DOHH2 (cell line): ENCODE measurements at regions not wholly inside any gene's neighbourhood (a gene's known extent, or its start where the extent isn't known, plus 50 kb on each side); places are given as distances from the start of the nearest gene placed in this dataset.

Experiments used
- H3F3A ChIP-seq: fragments of 200-600 bp; sonication (generic), shearing (Covaris generic); 2 replicates; pipeline ENCODE4 v1.6.0; 2016; ENCODE audit warnings: antibody characterized with exemption, mild to moderate bottlenecking; ENCODE audit not compliant: control insufficient read depth, insufficient read depth
- H3K27ac ChIP-seq: fragments of 200-600 bp; sonication (generic); 2 replicates; pipeline ENCODE4 v1.5.1; 2014; ENCODE audit warnings: low read depth, mild to moderate bottlenecking, low read length, moderate library complexity
- H3K27me3 ChIP-seq: fragments of 200-600 bp; sonication (generic); 2 replicates; pipeline ENCODE4 v1.6.1; 2014; ENCODE audit warnings: mild to moderate bottlenecking, low read length, mixed read lengths; ENCODE audit not compliant: control insufficient read depth
- H3K36me3 ChIP-seq: fragments of 200-600 bp; sonication (generic); 2 replicates; pipeline ENCODE4 v1.6.1; 2014; ENCODE audit warnings: mild to moderate bottlenecking, low read length, moderate library complexity, mixed read lengths; ENCODE audit not compliant: control insufficient read depth
- H3K4me1 ChIP-seq: fragments of 200-600 bp; sonication (generic); 2 replicates; pipeline ENCODE4 v1.6.1; 2014; ENCODE audit warnings: mild to moderate bottlenecking, low read length, mixed read lengths; ENCODE audit not compliant: control insufficient read depth
- H3K4me2 ChIP-seq: fragments of 200-600 bp; sonication (generic); 2 replicates; pipeline ENCODE4 v1.6.0; 2014; ENCODE audit warnings: mild to moderate bottlenecking, low read length, moderate library complexity
- H3K4me3 ChIP-seq: fragments of 200-600 bp; sonication (generic); 2 replicates; pipeline ENCODE4 v1.5.1; 2014; ENCODE audit warnings: mild to moderate bottlenecking, low read length, mixed read lengths
- H3K79me2 ChIP-seq: fragments of 200-600 bp; sonication (generic); 2 replicates; pipeline ENCODE4 v1.6.1; 2014; ENCODE audit warnings: mild to moderate bottlenecking, low read length, mixed read lengths; ENCODE audit not compliant: control insufficient read depth
- H3K9me2 ChIP-seq: fragments of 200-600 bp; sonication (generic); replicated peaks from 2 replicates; pipeline ENCODE4 v1.6.1; 2014; ENCODE audit warnings: mild to moderate bottlenecking, low read length, mixed read lengths; ENCODE audit not compliant: control insufficient read depth
- H3K9me3 ChIP-seq: fragments of 200-600 bp; sonication (generic); 2 replicates; pipeline ENCODE4 v1.6.1; 2014; ENCODE audit warnings: antibody characterized with exemption, low read length, mixed read lengths; ENCODE audit not compliant: control insufficient read depth, insufficient read depth
- H4K20me1 ChIP-seq: fragments of 200-600 bp; sonication (generic); 2 replicates; pipeline ENCODE4 v1.6.0; 2014; ENCODE audit warnings: low read depth, mild to moderate bottlenecking, antibody characterized with exemption, low read length, moderate library complexity; ENCODE audit not compliant: control insufficient read depth, insufficient read depth
- EZH2phosphoT487 ChIP-seq: fragments of 200-600 bp; sonication (generic); IDR thresholded peaks from 2 replicates; pipeline ENCODE4 v1.6.1; 2017; ENCODE audit warnings: borderline replicate concordance, mild to moderate bottlenecking, antibody characterized with exemption, low read length, moderate library complexity, mixed read lengths
- TF ChIP-seq, protein P1 (sequence below): fragments of 200-600 bp; sonication (generic); IDR thresholded peaks from one replicate; pipeline ENCODE4 v1.5.1; 2014; ENCODE audit warnings: antibody characterized with exemption, mild to moderate bottlenecking, low read depth, low read length; ENCODE audit not compliant: poor library complexity, severe bottlenecking

DNA sequence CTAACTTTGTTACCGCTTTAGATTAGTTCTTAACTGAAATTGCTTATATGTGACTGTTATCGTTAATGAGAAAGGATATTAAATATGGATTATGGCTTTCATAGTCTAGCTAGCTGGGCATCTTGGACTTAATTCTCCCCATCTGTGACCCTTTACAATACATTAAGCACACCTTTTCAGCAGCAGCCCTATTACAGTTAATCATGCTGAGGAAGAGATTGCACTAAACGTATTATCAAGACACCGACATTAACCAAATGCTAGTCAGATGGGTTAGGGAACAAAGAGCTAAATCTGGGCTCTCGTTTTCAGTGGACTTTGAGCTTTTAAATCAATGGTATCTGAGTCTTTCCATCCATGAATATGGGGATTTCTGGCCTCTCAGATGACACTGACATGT is 447.5 kb upstream of the DCN start:
- Histone ChIP-seq H3K36me3 (no peaks in the 10 kb centered on the region), H3K9me2 (no peaks in the 10 kb centered on the region), H3K27ac (no peak overlapping the region), H3F3A (no peaks in the 10 kb centered on the region), H3K27me3 (no peaks in the 10 kb centered on the region), H3K4me1 (no peaks in the 10 kb centered on the region), H3K4me3 (no peak overlapping the region), H3K4me2 (no peak overlapping the region), H3K79me2 (no peaks in the 10 kb centered on the region), H4K20me1 (no peaks in the 10 kb centered on the region), H3K9me3 (no peaks in the 10 kb centered on the region; the same call in 1 of the 2 replicates)
- TF ChIP-seq, protein P1, sequence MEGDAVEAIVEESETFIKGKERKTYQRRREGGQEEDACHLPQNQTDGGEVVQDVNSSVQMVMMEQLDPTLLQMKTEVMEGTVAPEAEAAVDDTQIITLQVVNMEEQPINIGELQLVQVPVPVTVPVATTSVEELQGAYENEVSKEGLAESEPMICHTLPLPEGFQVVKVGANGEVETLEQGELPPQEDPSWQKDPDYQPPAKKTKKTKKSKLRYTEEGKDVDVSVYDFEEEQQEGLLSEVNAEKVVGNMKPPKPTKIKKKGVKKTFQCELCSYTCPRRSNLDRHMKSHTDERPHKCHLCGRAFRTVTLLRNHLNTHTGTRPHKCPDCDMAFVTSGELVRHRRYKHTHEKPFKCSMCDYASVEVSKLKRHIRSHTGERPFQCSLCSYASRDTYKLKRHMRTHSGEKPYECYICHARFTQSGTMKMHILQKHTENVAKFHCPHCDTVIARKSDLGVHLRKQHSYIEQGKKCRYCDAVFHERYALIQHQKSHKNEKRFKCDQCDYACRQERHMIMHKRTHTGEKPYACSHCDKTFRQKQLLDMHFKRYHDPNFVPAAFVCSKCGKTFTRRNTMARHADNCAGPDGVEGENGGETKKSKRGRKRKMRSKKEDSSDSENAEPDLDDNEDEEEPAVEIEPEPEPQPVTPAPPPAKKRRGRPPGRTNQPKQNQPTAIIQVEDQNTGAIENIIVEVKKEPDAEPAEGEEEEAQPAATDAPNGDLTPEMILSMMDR = no peak
- no peak for TF ChIP-seq EZH2phosphoT487

DNA sequence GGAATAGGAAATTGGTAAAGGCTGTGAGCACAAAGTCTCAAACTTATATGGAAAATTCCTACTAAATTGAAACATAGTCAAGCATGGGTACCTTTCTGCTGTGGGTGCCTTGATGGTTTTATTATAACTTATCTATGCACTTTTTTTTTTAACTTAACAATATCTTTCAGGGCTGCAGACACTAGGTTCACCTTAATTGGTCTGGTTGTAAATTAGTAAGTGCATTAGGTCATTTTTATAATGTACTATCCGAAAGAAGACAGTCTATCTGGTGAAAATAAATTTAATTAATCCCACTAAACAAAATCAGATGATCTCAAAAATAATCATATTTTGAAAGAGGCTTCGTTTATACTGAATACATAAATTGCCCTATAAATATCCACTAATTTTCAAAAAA is 446.8 kb upstream of the DCN start:
- Histone ChIP-seq H4K20me1 (no peaks in the 10 kb centered on the region), H3F3A (no peaks in the 10 kb centered on the region), H3K4me3 (no peak overlapping the region), H3K36me3 (no peaks in the 10 kb centered on the region), H3K9me3 (no peaks in the 10 kb centered on the region; the same call in 1 of the 2 replicates), H3K79me2 (no peaks in the 10 kb centered on the region), H3K27ac (no peak overlapping the region), H3K4me2 (no peak overlapping the region), H3K9me2 (no peaks in the 10 kb centered on the region), H3K27me3 (no peaks in the 10 kb centered on the region), H3K4me1 (no peaks in the 10 kb centered on the region)
- TF ChIP-seq EZH2phosphoT487 = no peak
- TF ChIP-seq, protein P1 = no peak

DNA sequence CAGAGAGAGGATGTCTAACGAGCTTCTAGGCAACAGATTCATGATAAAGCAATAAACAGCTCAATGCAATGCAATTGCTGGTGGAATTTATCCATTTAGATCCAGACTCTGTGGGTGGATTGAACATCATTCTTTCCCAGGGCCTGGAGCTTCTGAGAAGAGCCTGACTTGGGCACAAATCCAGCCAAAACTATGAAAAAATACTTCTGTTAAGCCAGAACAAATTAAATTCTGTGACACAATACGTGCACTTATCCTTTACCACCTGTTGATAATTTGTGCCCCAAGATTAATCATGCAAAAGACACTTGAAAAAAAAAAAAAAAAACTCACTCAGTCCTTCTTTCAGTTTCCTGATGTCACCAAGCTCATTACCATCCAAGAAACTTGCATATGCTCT is 446.0 kb upstream of the DCN start:
- no peak for TF ChIP-seq EZH2phosphoT487
- TF ChIP-seq, protein P1 = no peak
- H3K27ac ChIP-seq = no peak overlapping the region
- H3K9me3 ChIP-seq = no peaks in the 10 kb centered on the region; the same call in 1 of the 2 replicates
- no peaks in the 10 kb centered on the region for H4K20me1 ChIP-seq
- H3K9me2 ChIP-seq = no peaks in the 10 kb centered on the region
- no peaks in the 10 kb centered on the region for H3K27me3 ChIP-seq
- H3K4me3 ChIP-seq = no peak overlapping the region
- no peak overlapping the region for H3K4me2 ChIP-seq
- no peaks in the 10 kb centered on the region for H3K4me1 ChIP-seq
- no peaks in the 10 kb centered on the region for H3F3A ChIP-seq
- no peaks in the 10 kb centered on the region for H3K36me3 ChIP-seq
- no peaks in the 10 kb centered on the region for H3K79me2 ChIP-seq

DNA sequence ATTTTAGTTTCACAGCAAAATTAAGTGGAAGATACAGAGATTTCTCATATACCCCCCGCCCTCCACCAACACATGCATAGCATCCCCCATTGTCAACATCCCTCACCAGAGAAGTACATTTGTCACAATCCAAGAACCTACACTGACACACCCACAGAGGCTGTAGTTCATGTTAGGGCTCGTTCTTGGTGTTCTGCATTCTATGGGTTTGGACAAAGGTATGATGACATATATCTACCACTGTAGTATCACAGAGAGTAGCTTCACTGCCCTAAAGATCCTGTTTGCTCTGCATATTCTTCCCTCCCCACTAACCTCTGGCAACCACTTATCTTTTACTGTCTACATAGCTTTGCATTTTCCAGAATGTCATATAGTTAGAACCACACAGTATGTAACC is 444.6 kb upstream of the DCN start:
- H3K4me2 ChIP-seq = no peak overlapping the region
- H4K20me1 ChIP-seq = no peaks in the 10 kb centered on the region
- H3K4me1 ChIP-seq = no peaks in the 10 kb centered on the region
- no peak for TF ChIP-seq EZH2phosphoT487
- TF ChIP-seq, protein P1 = no peak
- H3K9me3 ChIP-seq = no peaks in the 10 kb centered on the region
- H3F3A ChIP-seq = no peaks in the 10 kb centered on the region
- no peak overlapping the region for H3K4me3 ChIP-seq
- no peaks in the 10 kb centered on the region for H3K9me2 ChIP-seq
- no peaks in the 10 kb centered on the region for H3K36me3 ChIP-seq
- H3K27ac ChIP-seq = no peak overlapping the region
- no peaks in the 10 kb centered on the region for H3K27me3 ChIP-seq
- H3K79me2 ChIP-seq = no peaks in the 10 kb centered on the region
